Upper lobe of left lung (tissue), 4 donors: ENCODE measurements at regions not wholly inside any gene's neighbourhood (a gene's known extent, or its start where the extent isn't known, plus 50 kb on each side); places are given as distances from the start of the nearest gene placed in this dataset.

Experiments
- EP300 ChIP-seq, 4 donors: sonication (generic); formaldehyde crosslinking; IDR thresholded peaks; one replicate each; pipeline ENCODE4 v1.5.1; 2017; ENCODE audit warnings: antibody characterized with exemption in 4 of 4, control low read depth in 2 of 4
- POLR2A ChIP-seq, 4 donors: fragments of 450-650 bp; IDR thresholded peaks; one replicate each; pipeline ENCODE4 v1.5.1; 2016 to 2017; ENCODE audit warnings: antibody characterized with exemption in 4 of 4, mild to moderate bottlenecking in 2 of 4
- POLR2AphosphoS5 ChIP-seq, 2 donors: sonication (generic); formaldehyde crosslinking; IDR thresholded peaks; one replicate each; pipeline ENCODE4 v1.5.1; 2017; ENCODE audit warnings: antibody characterized with exemption in 2 of 2
- TF ChIP-seq, protein P1 (sequence below), 6 experiments: fragments of 450-650 bp in 4 of 6; fragments of 200-600 bp in 2 of 6; sonication (generic) in 2 of 6; IDR thresholded peaks; one replicate each; pipeline ENCODE4 v1.5.1; 2016 to 2019; ENCODE audit warnings: antibody characterized with exemption in 6 of 6

DNA sequence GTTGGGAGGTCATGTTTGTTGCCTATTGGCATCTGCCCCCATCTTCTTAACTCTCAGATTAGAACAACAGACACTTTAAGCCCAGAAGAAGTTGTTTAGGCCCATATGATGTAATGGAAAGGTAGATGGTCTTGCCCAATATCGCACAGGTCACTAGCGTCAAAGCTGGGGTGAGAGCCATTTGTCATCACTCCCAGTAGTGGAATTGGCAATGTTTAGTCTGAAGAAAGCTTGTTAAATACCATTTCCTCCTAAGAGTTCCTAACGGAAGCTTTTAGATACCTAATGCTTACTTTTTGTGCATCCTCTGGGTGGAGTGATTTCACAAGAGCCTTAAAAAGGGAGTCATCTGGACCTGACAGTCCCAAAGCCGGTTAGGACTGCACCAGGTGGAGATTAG lies 125.4 kb downstream of the DACT1 start:
- TF ChIP-seq, protein P1, sequence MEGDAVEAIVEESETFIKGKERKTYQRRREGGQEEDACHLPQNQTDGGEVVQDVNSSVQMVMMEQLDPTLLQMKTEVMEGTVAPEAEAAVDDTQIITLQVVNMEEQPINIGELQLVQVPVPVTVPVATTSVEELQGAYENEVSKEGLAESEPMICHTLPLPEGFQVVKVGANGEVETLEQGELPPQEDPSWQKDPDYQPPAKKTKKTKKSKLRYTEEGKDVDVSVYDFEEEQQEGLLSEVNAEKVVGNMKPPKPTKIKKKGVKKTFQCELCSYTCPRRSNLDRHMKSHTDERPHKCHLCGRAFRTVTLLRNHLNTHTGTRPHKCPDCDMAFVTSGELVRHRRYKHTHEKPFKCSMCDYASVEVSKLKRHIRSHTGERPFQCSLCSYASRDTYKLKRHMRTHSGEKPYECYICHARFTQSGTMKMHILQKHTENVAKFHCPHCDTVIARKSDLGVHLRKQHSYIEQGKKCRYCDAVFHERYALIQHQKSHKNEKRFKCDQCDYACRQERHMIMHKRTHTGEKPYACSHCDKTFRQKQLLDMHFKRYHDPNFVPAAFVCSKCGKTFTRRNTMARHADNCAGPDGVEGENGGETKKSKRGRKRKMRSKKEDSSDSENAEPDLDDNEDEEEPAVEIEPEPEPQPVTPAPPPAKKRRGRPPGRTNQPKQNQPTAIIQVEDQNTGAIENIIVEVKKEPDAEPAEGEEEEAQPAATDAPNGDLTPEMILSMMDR (IDR thresholded peaks at IDR 0.05), result no peak
- no peak for TF ChIP-seq POLR2A (IDR thresholded peaks at IDR 0.05)
- TF ChIP-seq EP300 (IDR thresholded peaks at IDR 0.05), result no peak
- TF ChIP-seq POLR2AphosphoS5 (IDR thresholded peaks at IDR 0.05), result no peak
